PC-9 (cell line): ENCODE measurements at regions not wholly inside any gene's neighbourhood (a gene's known extent, or its start where the extent isn't known, plus 50 kb on each side); places are given as distances from the start of the nearest gene placed in this dataset.

Source experiments
- BruUV-seq: library from RNA; stranded (reverse); fragments of 400-500 nt; replicated peaks from 2 replicates; lab custom pipeline; 2021; lab: Mats Ljungman, UMichigan
- CTCF ChIA-PET: fragments of 300-600 bp; sonication (Branson Sonifier 250); formaldehyde crosslinking; loops from one replicate; lab custom pipeline; 2022; ENCODE audit warnings: antibody characterized with exemption; lab: Charles Lee
- POLR2A ChIA-PET: fragments of 300-600 bp; sonication (Branson Sonifier 250); formaldehyde crosslinking; loops from one replicate; lab custom pipeline; 2022; ENCODE audit warnings: antibody characterized with exemption; ENCODE audit not compliant: unreplicated experiment; lab: Charles Lee
- DNase-seq, 2 experiments: peaks; one replicate each; pipeline versions ENCODE4 v3.0.0 to v3.0.0-alpha.2; 2015 to 2022; ENCODE audit warnings: mixed read lengths in 1 of 2
- H2AFZ ChIP-seq: fragments of 200-600 bp; sonication (generic); 2 replicates; pipeline ENCODE4 v1.8.1; 2017; ENCODE audit warnings: antibody characterized with exemption
- H3F3A ChIP-seq: fragments of 200-600 bp; sonication (generic); 2 replicates; pipeline ENCODE4 v1.8.1; 2017; ENCODE audit warnings: antibody characterized with exemption, mild to moderate bottlenecking, low read depth; ENCODE audit not compliant: insufficient read depth
- H3K27ac ChIP-seq: fragments of 200-600 bp; sonication (generic); 2 replicates; pipeline ENCODE4 v1.6.1; 2016; ENCODE audit warnings: mixed run types
- H3K27me3 ChIP-seq: fragments of 200-600 bp; sonication (generic); 2 replicates; pipeline ENCODE4 v1.6.1; 2016; ENCODE audit warnings: low read depth, mixed run types; ENCODE audit not compliant: insufficient read depth
- H3K36me3 ChIP-seq: fragments of 200-600 bp; sonication (generic); 2 replicates; pipeline ENCODE4 v1.6.1; 2016; ENCODE audit warnings: low read depth, mixed run types
- H3K4me1 ChIP-seq: fragments of 200-600 bp; sonication (generic); replicated peaks from 2 replicates; pipeline ENCODE4 v1.6.1; 2016; ENCODE audit warnings: mixed run types; ENCODE audit not compliant: insufficient read depth
- H3K4me2 ChIP-seq: fragments of 200-600 bp; sonication (generic); 2 replicates; pipeline ENCODE4 v1.6.1; 2017; ENCODE audit warnings: mixed run types
- H3K4me3 ChIP-seq: fragments of 200-600 bp; sonication (generic); 2 replicates; pipeline ENCODE4 v1.6.1; 2016; ENCODE audit warnings: mixed run types
- H3K79me2 ChIP-seq: fragments of 200-600 bp; sonication (generic); 2 replicates; pipeline ENCODE4 v1.6.1; 2017; ENCODE audit warnings: low read depth, mixed run types
- H3K9me2 ChIP-seq: fragments of 200-600 bp; sonication (generic); 2 replicates; pipeline ENCODE4 v1.8.1; 2017; ENCODE audit warnings: mild to moderate bottlenecking; ENCODE audit not compliant: insufficient read depth
- H3K9me3 ChIP-seq: fragments of 200-600 bp; sonication (generic); 2 replicates; pipeline ENCODE4 v1.8.1; 2016; ENCODE audit warnings: low read depth; ENCODE audit not compliant: insufficient read depth
- H4K20me1 ChIP-seq: fragments of 200-600 bp; sonication (generic); 2 replicates; pipeline ENCODE4 v1.8.1; 2017; ENCODE audit not compliant: insufficient read depth
- CTCF ChIP-seq: fragments of 200-600 bp; sonication (generic); conservative IDR thresholded peaks from 2 replicates; pipeline ENCODE4 v1.6.1; 2017; ENCODE audit warnings: mixed run types, antibody characterized with exemption, mild to moderate bottlenecking, moderate library complexity
- EZH2 ChIP-seq: fragments of 200-600 bp; sonication (generic); IDR thresholded peaks from 2 replicates; pipeline ENCODE4 v1.8.0; 2017; ENCODE audit warnings: antibody characterized with exemption, low read depth
- intact Hi-C: fragments of 100-400 bp; cut with micrococcal nuclease; formaldehyde crosslinking; loops from one replicate; pipeline ENCODE4 v1.10.0; 2022; ENCODE audit not compliant: unreplicated experiment

- no peak for DNase-seq
- ChIA-PET POLR2A (no interaction called here), CTCF (no interaction called here)
- Histone ChIP-seq H3K79me2 (no peaks in the 10 kb centered on the region), H3K4me2 (no peak overlapping the region), H3K4me3 (no peak overlapping the region), H3K36me3 (no peaks in the 10 kb centered on the region), H3K9me2 (no peaks in the 10 kb centered on the region), H3K27ac (no peak overlapping the region), H3K9me3 (no peaks in the 10 kb centered on the region), H2AFZ (no peak overlapping the region), H3F3A (no peaks in the 10 kb centered on the region), H3K27me3 (no peaks in the 10 kb centered on the region), H4K20me1 (no peaks in the 10 kb centered on the region), H3K4me1 (no peaks in the 10 kb centered on the region)
- TF ChIP-seq CTCF = no peak
- TF ChIP-seq EZH2 = no peak
- BruUV-seq = no TSS peak
- intact Hi-C loops = no loop called here
These were observed 149.4 kb upstream of the CNTN3 start for GRCh38 chr3:74763830-74764229.

- no peak overlapping the region for H3K4me2 ChIP-seq
- no TSS peak for BruUV-seq
- H2AFZ ChIP-seq = no peak overlapping the region
- no peaks in the 10 kb centered on the region for H3K36me3 ChIP-seq
- POLR2A ChIA-PET = no interaction called here
- no peaks in the 10 kb centered on the region for H3F3A ChIP-seq
- TF ChIP-seq CTCF (no peak), EZH2 (no peak)
- intact Hi-C loops = no loop called here
- no peaks in the 10 kb centered on the region for H3K79me2 ChIP-seq
- H3K27ac ChIP-seq = no peak overlapping the region
- H3K27me3 ChIP-seq = no peaks in the 10 kb centered on the region
- DNase-seq = no peak
- no peaks in the 10 kb centered on the region for H3K9me3 ChIP-seq
- H3K4me1 ChIP-seq = no peaks in the 10 kb centered on the region
- H4K20me1 ChIP-seq = no peaks in the 10 kb centered on the region
- no peak overlapping the region for H3K4me3 ChIP-seq
- CTCF ChIA-PET = no interaction called here
- H3K9me2 ChIP-seq = no peaks in the 10 kb centered on the region
These were observed 142.2 kb upstream of the CNTN3 start for GRCh38 chr3:74756674-74757073.

- BruUV-seq = no TSS peak
- POLR2A ChIA-PET = no interaction called here
- no peak overlapping the region for H3K27ac ChIP-seq
- DNase-seq = no peak
- TF ChIP-seq EZH2 = no peak
- no peak for TF ChIP-seq CTCF
- H3K79me2 ChIP-seq = no peaks in the 10 kb centered on the region
- H3K36me3 ChIP-seq = no peaks in the 10 kb centered on the region
- H3F3A ChIP-seq = no peaks in the 10 kb centered on the region
- H2AFZ ChIP-seq = no peak overlapping the region
- intact Hi-C loops = no loop called here
- no peak overlapping the region for H3K4me3 ChIP-seq
- H3K27me3 ChIP-seq = no peaks in the 10 kb centered on the region
- no peak overlapping the region for H3K4me2 ChIP-seq
- CTCF ChIA-PET = no interaction called here
- H3K9me3 ChIP-seq = no peaks in the 10 kb centered on the region
- no peaks in the 10 kb centered on the region for H3K9me2 ChIP-seq
- no peaks in the 10 kb centered on the region for H3K4me1 ChIP-seq
- H4K20me1 ChIP-seq = no peaks in the 10 kb centered on the region
These were observed 137.8 kb upstream of the CNTN3 start for GRCh38 chr3:74752290-74752689.
